PFSK-1 (cell line): ENCODE measurements at regions not wholly inside any gene's neighbourhood (a gene's known extent, or its start where the extent isn't known, plus 50 kb on each side); places are given as distances from the start of the nearest gene placed in this dataset.

Source experiments
- POLR2AphosphoS5 ChIP-seq: IDR thresholded peaks from 2 replicates; pipeline ENCODE4 v1.6.1; 2012; ENCODE audit warnings: low read depth, mild to moderate bottlenecking, control low read depth, low read length, moderate library complexity
- SIN3A ChIP-seq: IDR thresholded peaks from 2 replicates; pipeline ENCODE4 v1.6.1; 2012; ENCODE audit warnings: mild to moderate bottlenecking, low read length, moderate library complexity, borderline replicate concordance; ENCODE audit not compliant: insufficient read depth
- TAF1 ChIP-seq: IDR thresholded peaks from 2 replicates; pipeline ENCODE4 v1.6.1; 2012; ENCODE audit warnings: low read length, control low read depth, borderline replicate concordance; ENCODE audit not compliant: insufficient read depth
- TF ChIP-seq, protein P1 (sequence below), 2 experiments: IDR thresholded peaks; 2 replicates each; pipeline versions ENCODE4 v1.6.1 to v1.8.0; 2011 to 2012; ENCODE audit warnings: low read depth in 2 of 2, low read length in 2 of 2, control low read depth in 1 of 2, inconsistent platforms in 1 of 2, mild to moderate bottlenecking in 1 of 2, moderate library complexity in 1 of 2; ENCODE audit not compliant: insufficient read depth in 1 of 2

DNA sequence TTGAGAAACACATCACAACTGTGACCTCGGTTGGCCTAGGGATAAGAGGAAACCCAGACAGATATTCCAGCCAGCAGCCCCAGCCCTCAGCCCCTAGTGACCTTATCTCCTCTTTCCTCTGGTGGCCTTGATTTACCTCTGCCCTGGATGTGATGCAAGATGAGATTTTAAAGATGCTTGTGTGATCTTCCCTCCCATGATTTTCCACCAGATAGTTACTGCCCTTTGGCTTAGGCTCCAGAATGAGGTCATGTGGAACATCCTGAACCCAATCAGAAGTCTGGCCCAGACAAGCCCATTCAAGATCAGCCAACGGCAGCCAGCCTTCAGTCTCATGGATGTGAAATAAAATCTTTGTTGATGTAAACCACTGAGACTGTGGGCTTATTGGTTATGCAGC lies 104.0 kb downstream of the BANF2 start:
- TF ChIP-seq, protein P1, sequence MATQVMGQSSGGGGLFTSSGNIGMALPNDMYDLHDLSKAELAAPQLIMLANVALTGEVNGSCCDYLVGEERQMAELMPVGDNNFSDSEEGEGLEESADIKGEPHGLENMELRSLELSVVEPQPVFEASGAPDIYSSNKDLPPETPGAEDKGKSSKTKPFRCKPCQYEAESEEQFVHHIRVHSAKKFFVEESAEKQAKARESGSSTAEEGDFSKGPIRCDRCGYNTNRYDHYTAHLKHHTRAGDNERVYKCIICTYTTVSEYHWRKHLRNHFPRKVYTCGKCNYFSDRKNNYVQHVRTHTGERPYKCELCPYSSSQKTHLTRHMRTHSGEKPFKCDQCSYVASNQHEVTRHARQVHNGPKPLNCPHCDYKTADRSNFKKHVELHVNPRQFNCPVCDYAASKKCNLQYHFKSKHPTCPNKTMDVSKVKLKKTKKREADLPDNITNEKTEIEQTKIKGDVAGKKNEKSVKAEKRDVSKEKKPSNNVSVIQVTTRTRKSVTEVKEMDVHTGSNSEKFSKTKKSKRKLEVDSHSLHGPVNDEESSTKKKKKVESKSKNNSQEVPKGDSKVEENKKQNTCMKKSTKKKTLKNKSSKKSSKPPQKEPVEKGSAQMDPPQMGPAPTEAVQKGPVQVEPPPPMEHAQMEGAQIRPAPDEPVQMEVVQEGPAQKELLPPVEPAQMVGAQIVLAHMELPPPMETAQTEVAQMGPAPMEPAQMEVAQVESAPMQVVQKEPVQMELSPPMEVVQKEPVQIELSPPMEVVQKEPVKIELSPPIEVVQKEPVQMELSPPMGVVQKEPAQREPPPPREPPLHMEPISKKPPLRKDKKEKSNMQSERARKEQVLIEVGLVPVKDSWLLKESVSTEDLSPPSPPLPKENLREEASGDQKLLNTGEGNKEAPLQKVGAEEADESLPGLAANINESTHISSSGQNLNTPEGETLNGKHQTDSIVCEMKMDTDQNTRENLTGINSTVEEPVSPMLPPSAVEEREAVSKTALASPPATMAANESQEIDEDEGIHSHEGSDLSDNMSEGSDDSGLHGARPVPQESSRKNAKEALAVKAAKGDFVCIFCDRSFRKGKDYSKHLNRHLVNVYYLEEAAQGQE (IDR thresholded peaks at IDR 0.05; ENCODE audit: insufficient read depth in 1 of 2, low read depth in 2 of 2, low read length in 2 of 2), result no peak
- TF ChIP-seq POLR2AphosphoS5 (no peak), TAF1 (no peak), SIN3A (no peak)
